ENCODE measurements at regions not wholly inside any gene's neighbourhood (a gene's known extent, or its start where the extent isn't known, plus 50 kb on each side); places are given as distances from the start of the nearest gene placed in this dataset.

DNA sequence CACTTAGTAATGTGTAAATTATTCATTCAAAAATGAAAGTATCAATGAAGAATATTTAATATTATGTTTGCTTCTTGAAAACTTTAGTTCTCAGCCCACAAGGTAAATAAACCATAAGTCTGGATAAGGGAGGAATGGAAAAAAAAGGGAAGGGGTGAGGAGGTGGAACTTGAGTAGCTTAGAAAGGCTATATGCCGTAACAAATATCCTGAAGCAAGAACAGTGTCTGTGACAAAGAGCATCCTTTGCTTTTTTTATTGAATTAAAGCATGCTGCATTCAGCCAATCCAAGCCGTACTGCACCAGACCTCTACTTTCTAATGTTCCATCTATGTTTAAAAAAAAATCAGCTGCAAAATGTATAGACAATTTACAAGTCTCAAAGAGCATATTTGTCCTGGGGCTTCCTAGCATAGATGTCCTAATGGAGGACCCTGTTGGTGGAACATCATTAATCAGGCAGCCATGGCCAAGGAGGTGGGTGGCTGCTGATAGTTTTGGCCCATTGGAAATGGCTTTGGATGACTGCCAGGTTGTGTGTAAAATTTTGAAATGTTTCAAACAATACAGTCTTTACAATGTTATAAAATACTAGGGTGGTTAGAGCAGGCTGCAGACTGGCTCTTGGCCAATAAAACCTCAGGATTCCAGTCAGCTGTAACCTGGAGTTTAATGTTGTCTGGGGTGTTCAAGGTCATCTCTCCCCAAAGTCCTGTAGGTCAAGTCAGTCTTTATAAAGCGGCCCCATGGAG lies 895.8 kb upstream of the SOX9 start:
- no peaks in the 10 kb centered on the region for H3K4me1 ChIP-seq
- no peaks in the 10 kb centered on the region for H3K9me3 ChIP-seq
- H3K27ac ChIP-seq, result no peak overlapping the region
- intact Hi-C loops (cut with DNase I), result no loop called here
- no peak overlapping the region for H3K4me3 ChIP-seq
- TF ChIP-seq, protein P1, sequence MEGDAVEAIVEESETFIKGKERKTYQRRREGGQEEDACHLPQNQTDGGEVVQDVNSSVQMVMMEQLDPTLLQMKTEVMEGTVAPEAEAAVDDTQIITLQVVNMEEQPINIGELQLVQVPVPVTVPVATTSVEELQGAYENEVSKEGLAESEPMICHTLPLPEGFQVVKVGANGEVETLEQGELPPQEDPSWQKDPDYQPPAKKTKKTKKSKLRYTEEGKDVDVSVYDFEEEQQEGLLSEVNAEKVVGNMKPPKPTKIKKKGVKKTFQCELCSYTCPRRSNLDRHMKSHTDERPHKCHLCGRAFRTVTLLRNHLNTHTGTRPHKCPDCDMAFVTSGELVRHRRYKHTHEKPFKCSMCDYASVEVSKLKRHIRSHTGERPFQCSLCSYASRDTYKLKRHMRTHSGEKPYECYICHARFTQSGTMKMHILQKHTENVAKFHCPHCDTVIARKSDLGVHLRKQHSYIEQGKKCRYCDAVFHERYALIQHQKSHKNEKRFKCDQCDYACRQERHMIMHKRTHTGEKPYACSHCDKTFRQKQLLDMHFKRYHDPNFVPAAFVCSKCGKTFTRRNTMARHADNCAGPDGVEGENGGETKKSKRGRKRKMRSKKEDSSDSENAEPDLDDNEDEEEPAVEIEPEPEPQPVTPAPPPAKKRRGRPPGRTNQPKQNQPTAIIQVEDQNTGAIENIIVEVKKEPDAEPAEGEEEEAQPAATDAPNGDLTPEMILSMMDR (IDR thresholded peaks at IDR 0.05), result no peak
- H3K27me3 ChIP-seq, result no peaks in the 10 kb centered on the region
- DNase-seq (ENCODE audit: low spot score in 2 of 2), result no peak
- no peaks in the 10 kb centered on the region for H3K36me3 ChIP-seq

DNA sequence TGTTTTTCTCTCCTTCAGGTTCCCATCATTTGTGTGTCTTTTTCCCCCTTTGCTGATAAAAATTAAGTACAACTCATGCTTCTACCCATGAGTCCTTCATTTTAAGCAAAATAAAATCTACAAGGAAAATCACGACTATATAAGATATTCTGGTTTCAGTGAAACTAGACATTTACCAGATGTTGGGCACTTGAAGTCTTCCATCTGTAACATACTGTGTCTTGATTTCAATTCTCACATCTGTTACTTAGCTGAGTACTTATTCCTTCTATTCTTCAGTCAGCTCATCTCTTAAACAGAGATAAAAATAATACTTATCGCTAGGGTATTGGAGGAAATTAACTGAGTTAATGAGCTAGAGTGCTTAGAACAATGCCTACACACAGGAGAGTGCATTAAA lies 893.0 kb upstream of the SOX9 start:
- Histone ChIP-seq H3K4me1 (no peaks in the 10 kb centered on the region), H3K36me3 (no peaks in the 10 kb centered on the region), H3K27ac (no peak overlapping the region), H3K9me3 (no peaks in the 10 kb centered on the region), H3K4me3 (no peak overlapping the region), H3K27me3 (no peaks in the 10 kb centered on the region)
- intact Hi-C loops (cut with DNase I), result no loop called here
- TF ChIP-seq, protein P1 (IDR thresholded peaks at IDR 0.05), result no peak
- DNase-seq (ENCODE audit: low spot score in 2 of 2), result no peak

DNA sequence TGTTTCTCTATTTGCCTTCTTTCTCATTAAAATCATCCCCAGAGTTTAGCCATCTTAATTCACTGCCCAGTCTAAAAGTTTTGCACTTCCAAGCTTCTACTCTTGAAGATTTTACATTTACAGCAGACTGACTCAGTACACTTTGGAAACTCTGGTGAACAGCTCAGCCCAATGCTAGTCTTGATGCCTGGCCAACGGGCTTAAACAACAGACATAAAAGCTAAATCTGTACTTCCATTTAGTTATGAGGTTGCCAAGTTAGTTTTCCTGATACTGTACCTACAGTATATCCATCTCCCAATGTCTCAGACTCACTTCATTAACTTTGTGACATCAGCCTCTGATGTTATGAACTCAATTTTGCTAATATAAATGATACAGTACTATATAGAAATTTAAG lies 891.8 kb upstream of the SOX9 start:
- Histone ChIP-seq H3K36me3 (no peaks in the 10 kb centered on the region), H3K9me3 (no peaks in the 10 kb centered on the region), H3K27ac (no peak overlapping the region), H3K27me3 (no peaks in the 10 kb centered on the region), H3K4me3 (no peak overlapping the region), H3K4me1 (no peaks in the 10 kb centered on the region)
- TF ChIP-seq, protein P1 (IDR thresholded peaks at IDR 0.05), result no peak
- intact Hi-C loops (cut with DNase I), result no loop called here
- no peak for DNase-seq (ENCODE audit: low spot score in 2 of 2)

DNA sequence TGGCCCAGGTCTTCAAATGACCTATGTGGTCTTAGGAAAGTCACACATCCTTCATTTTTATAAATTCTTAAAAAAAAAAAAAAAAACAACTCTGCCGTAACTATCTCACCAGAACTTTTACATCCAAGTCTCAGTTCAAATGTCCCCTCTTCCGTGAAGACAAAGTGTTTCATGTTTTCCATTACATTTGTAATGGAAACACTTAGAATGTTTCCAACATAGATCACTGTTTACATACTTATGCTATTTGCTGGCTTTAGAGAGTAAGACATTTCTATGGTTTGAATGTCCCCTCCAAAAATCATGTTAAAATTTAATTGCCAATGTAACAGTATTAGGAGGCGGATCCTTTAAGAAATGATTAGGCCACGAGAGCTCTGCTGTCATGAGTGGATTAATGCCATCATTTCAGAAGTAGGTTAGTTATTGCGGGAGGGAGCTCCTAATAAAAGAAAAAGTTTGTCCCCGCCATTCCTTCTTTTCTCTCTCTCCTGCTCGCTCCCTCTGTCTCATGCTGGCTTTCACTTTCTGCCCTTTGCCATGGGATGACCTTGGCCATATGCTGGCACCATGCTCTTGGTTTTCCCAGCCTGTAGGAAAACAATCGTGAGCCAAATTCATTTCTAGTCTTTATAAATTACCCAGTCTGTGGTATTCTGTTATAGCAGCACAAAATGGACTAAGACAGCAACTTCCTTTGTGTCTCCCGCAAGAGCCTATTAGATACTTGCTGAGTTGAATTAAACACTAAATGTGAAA lies 887.8 kb upstream of the SOX9 start:
- Histone ChIP-seq H3K4me3 (no peak overlapping the region), H3K36me3 (no peaks in the 10 kb centered on the region), H3K9me3 (no peaks in the 10 kb centered on the region), H3K27me3 (no peaks in the 10 kb centered on the region), H3K4me1 (no peaks in the 10 kb centered on the region), H3K27ac (no peak overlapping the region)
- TF ChIP-seq, protein P1 (IDR thresholded peaks at IDR 0.05), result no peak
- intact Hi-C loops (cut with DNase I), result no loop called here
- DNase-seq (ENCODE audit: low spot score in 2 of 2), result no peak

DNA sequence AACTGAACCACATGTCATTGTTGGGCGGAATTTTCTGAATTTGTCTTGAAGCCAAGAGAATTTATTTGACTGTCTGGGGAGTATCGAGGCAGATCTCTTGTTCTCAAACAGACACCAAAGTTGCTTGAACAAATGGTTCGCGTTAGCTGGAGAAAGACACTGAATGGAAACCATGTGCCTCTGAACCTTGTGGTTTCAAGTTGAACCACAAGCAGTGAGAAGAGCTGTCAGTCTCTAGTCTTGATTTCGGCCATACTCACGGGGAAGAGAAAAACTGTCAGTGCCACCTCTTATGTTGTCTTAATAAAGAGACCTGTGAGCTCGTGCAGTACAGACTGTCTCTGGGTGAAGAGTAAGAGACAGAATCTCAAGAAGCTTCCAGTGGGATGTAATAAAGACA lies 886.5 kb upstream of the SOX9 start:
- intact Hi-C loops (cut with DNase I), result no loop called here
- DNase-seq (ENCODE audit: low spot score in 2 of 2), result no peak
- no peak overlapping the region for H3K4me3 ChIP-seq
- H3K27me3 ChIP-seq, result no peaks in the 10 kb centered on the region
- no peaks in the 10 kb centered on the region for H3K4me1 ChIP-seq
- H3K36me3 ChIP-seq, result no peaks in the 10 kb centered on the region
- H3K27ac ChIP-seq, result no peak overlapping the region
- H3K9me3 ChIP-seq, result no peaks in the 10 kb centered on the region
- TF ChIP-seq, protein P1 (IDR thresholded peaks at IDR 0.05), result no peak
